Endothelial cell (in vitro differentiated cells): ENCODE measurements at regions not wholly inside any gene's neighbourhood (a gene's known extent, or its start where the extent isn't known, plus 50 kb on each side); places are given as distances from the start of the nearest gene placed in this dataset.

Experiments used
- DNase-seq: peaks from one replicate; pipeline ENCODE4 v3.0.0; 2021; ENCODE audit warnings: low spot score
- H3K27ac Mint-ChIP-seq: one replicate; pipeline ENCODE4 v1.8.0; 2021; ENCODE audit warnings: mixed read lengths, inconsistent platforms; ENCODE audit not compliant: unreplicated experiment
- H3K27me3 Mint-ChIP-seq: one replicate; pipeline ENCODE4 v1.8.0; 2021; ENCODE audit warnings: mild to moderate bottlenecking, moderate library complexity, mixed read lengths, inconsistent platforms; ENCODE audit not compliant: unreplicated experiment
- H3K36me3 Mint-ChIP-seq: one replicate; pipeline ENCODE4 v1.8.0; 2021; ENCODE audit warnings: mild to moderate bottlenecking, low read depth, mixed read lengths, inconsistent platforms; ENCODE audit not compliant: unreplicated experiment
- H3K4me1 Mint-ChIP-seq: one replicate; pipeline ENCODE4 v1.8.0; 2021; ENCODE audit warnings: mild to moderate bottlenecking, mixed read lengths, inconsistent platforms; ENCODE audit not compliant: unreplicated experiment
- H3K4me3 Mint-ChIP-seq: one replicate; pipeline ENCODE4 v1.8.0; 2021; ENCODE audit warnings: mild to moderate bottlenecking, mixed read lengths, inconsistent platforms; ENCODE audit not compliant: unreplicated experiment
- H3K9me3 Mint-ChIP-seq: one replicate; pipeline ENCODE4 v1.8.0; 2021; ENCODE audit warnings: mixed read lengths, inconsistent platforms; ENCODE audit not compliant: unreplicated experiment
- CTCF ChIP-seq: fragments of 200-600 bp; sonication (generic); IDR thresholded peaks from one replicate; pipeline ENCODE4 v1.5.0; 2021; ENCODE audit warnings: antibody characterized with exemption; ENCODE audit not compliant: unreplicated experiment

- Mint-ChIP-seq H3K4me1 (no peaks in the 10 kb centered on the region), H3K9me3 (no peaks in the 10 kb centered on the region)
- TF ChIP-seq CTCF, result no peak
These were observed 130.1 kb upstream of the MAGEB18 start for GRCh38 chrX:26008042-26008441.

GRCh38 chrX:26008691-26009090 lies 129.5 kb upstream of the MAGEB18 start:
- no peak for TF ChIP-seq CTCF
- no peak overlapping the region for H3K4me3 Mint-ChIP-seq
- no peaks in the 10 kb centered on the region for H3K4me1 Mint-ChIP-seq
- H3K27me3 Mint-ChIP-seq, result no peaks in the 10 kb centered on the region
- no peaks in the 10 kb centered on the region for H3K9me3 Mint-ChIP-seq
- no peak overlapping the region for H3K27ac Mint-ChIP-seq
- no peaks in the 10 kb centered on the region for H3K36me3 Mint-ChIP-seq
- no peak for DNase-seq

More at GRCh38 chrX:26008042-26008441, 130.1 kb upstream of the MAGEB18 start:
- H3K27me3 Mint-ChIP-seq, result no peaks in the 10 kb centered on the region
- H3K27ac Mint-ChIP-seq, result no peak overlapping the region
- no peak for DNase-seq
- no peaks in the 10 kb centered on the region for H3K36me3 Mint-ChIP-seq
- H3K4me3 Mint-ChIP-seq, result no peak overlapping the region

GRCh38 chrX:26019386-26019785 lies 118.8 kb upstream of the MAGEB18 start:
- H3K9me3 Mint-ChIP-seq, result no peaks in the 10 kb centered on the region
- H3K27me3 Mint-ChIP-seq, result no peaks in the 10 kb centered on the region
- no peaks in the 10 kb centered on the region for H3K4me1 Mint-ChIP-seq

GRCh38 chrX:26026179-26026578 lies 112.0 kb upstream of the MAGEB18 start:
- no peaks in the 10 kb centered on the region for H3K36me3 Mint-ChIP-seq
- TF ChIP-seq CTCF, result no peak
- no peak overlapping the region for H3K27ac Mint-ChIP-seq
- H3K27me3 Mint-ChIP-seq, result no peaks in the 10 kb centered on the region
- no peaks in the 10 kb centered on the region for H3K9me3 Mint-ChIP-seq
- H3K4me1 Mint-ChIP-seq, result no peaks in the 10 kb centered on the region
- H3K4me3 Mint-ChIP-seq, result no peak overlapping the region
- no peak for DNase-seq

More at GRCh38 chrX:26019386-26019785, 118.8 kb upstream of the MAGEB18 start:
- H3K36me3 Mint-ChIP-seq, result no peaks in the 10 kb centered on the region
- no peak overlapping the region for H3K27ac Mint-ChIP-seq
- no peak for DNase-seq
- no peak overlapping the region for H3K4me3 Mint-ChIP-seq
- no peak for TF ChIP-seq CTCF

GRCh38 chrX:26032111-26032912 lies 105.8 kb upstream of the MAGEB18 start:
- Mint-ChIP-seq H3K9me3 (no peaks in the 10 kb centered on the region), H3K27ac (no peak overlapping the region), H3K36me3 (no peaks in the 10 kb centered on the region), H3K4me3 (no peak overlapping the region), H3K27me3 (no peaks in the 10 kb centered on the region), H3K4me1 (no peaks in the 10 kb centered on the region)
- TF ChIP-seq CTCF, result no peak
- no peak for DNase-seq
